AG20443 (cell line): ENCODE measurements at regions not wholly inside any gene's neighbourhood (a gene's known extent, or its start where the extent isn't known, plus 50 kb on each side); places are given as distances from the start of the nearest gene placed in this dataset.

Source experiments
- DNase-seq: peaks from one replicate; pipeline ENCODE4 v3.0.0; 2012; ENCODE audit warnings: low spot score, mixed read lengths

GRCh38 chr6:106918115-106918514 is 56.4 kb downstream of the CD24 start:
- no peak for DNase-seq

- no peak for DNase-seq
Observed at GRCh38 chr6:106916891-106917290, 57.6 kb downstream of the CD24 start.

- no peak for DNase-seq
Observed at GRCh38 chr6:106913676-106914280, 60.8 kb downstream of the CD24 start.

- no peak for DNase-seq
Observed at GRCh38 chr6:106913111-106913510, 61.4 kb downstream of the CD24 start.

GRCh38 chr6:106912091-106912490 is 62.4 kb downstream of the CD24 start:
- DNase-seq = no peak

GRCh38 chr6:106910999-106911949 is 63.3 kb downstream of the CD24 start:
- no peak for DNase-seq

- peak; percentile 22 for DNase-seq
Observed at GRCh38 chr6:106908386-106908840, 66.1 kb downstream of the CD24 start.

- no peak for DNase-seq
Observed at GRCh38 chr6:106907754-106908153, 66.8 kb downstream of the CD24 start.

GRCh38 chr6:106906232-106906631 is 68.3 kb downstream of the CD24 start:
- DNase-seq = no peak

GRCh38 chr6:106903299-106903698 is 71.2 kb downstream of the CD24 start:
- DNase-seq = no peak

GRCh38 chr6:106901062-106901461 is 73.5 kb downstream of the CD24 start:
- no peak for DNase-seq

- no peak for DNase-seq
Observed at GRCh38 chr6:106899697-106900096, 74.8 kb downstream of the CD24 start.

- no peak for DNase-seq
Observed at GRCh38 chr6:106897580-106897979, 76.9 kb downstream of the CD24 start.

- no peak for DNase-seq
Observed at GRCh38 chr6:106895703-106896040, 78.9 kb downstream of the CD24 start.

- no peak for DNase-seq
Observed at GRCh38 chr6:106894978-106895702, 79.4 kb downstream of the CD24 start.

- no peak for DNase-seq
Observed at GRCh38 chr6:106892186-106892585, 82.3 kb downstream of the CD24 start.

GRCh38 chr6:106890447-106890846 is 84.1 kb downstream of the CD24 start:
- no peak for DNase-seq

- no peak for DNase-seq
Observed at GRCh38 chr6:106889692-106890091, 84.8 kb downstream of the CD24 start.

- no peak for DNase-seq
Observed at GRCh38 chr6:106886922-106887797, 87.4 kb downstream of the CD24 start.

- no peak for DNase-seq
Observed at GRCh38 chr6:106886081-106886843, 88.3 kb downstream of the CD24 start.

GRCh38 chr6:106885679-106886078 is 88.8 kb downstream of the CD24 start:
- no peak for DNase-seq
